NCI-H1694 treated with DMSO at 0.1 percent for 48 hours (cell line): ENCODE measurements at regions not wholly inside any gene's neighbourhood (a gene's known extent, or its start where the extent isn't known, plus 50 kb on each side); places are given as distances from the start of the nearest gene placed in this dataset.
"Not testable (repeated sequence)": the region's sequence is repeated elsewhere in the genome, so short reads cannot be mapped to it uniquely, and the experiment has no call there.

Source experiments
- DNase-seq: peaks from one replicate; lab custom pipeline; 2025; lab: John Stamatoyannopoulos, UW

GRCh38 chr1:185681034-185681633 lies 53.1 kb upstream of the HMCN1 start:
- DNase-seq = peak; percentile 46

DNA sequence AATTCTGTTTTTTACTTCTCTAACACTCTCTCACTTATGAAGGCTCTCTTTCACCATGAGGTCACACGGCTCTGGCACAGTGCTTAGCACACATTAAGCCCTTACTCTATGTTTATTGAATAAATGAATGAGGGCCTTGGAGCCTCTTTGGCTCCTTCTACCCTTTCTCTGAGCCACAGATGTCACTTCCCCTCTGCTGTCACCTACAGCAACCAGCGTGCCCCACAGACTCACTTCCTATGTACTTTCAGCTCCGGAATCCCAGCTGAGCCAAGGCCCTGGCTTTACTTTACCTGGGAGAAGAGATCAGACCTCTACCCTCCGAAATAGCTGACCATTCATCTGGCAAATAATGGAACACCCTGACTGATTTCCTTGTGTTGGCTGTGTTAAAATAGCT lies 53.7 kb upstream of the HMCN1 start:
- DNase-seq = no peak

DNA sequence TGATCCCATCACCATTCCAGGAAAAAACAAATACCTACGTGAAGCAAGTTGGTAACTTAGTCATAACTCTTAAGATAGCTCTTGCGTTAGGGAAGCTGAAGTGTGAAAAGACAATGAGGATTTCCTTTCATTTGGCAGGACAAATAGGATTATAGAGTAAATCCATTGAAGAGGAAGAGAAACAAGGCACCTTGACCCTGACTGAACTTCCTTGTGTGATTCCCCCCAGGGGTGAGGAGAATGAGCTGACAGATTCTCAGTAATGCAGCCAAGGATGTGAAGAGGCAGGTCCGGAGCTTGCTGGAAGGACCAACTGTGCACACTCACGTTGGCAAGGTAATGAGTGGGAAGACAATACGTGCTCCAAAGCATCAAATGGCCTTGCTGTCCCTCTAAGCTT lies 55.0 kb upstream of the HMCN1 start:
- DNase-seq = no peak

- no peak for DNase-seq
Measured at GRCh38 chr1:185676969-185677368, 57.2 kb upstream of the HMCN1 start.

GRCh38 chr1:185674201-185674600 lies 60.0 kb upstream of the HMCN1 start:
- DNase-seq = no peak

DNA sequence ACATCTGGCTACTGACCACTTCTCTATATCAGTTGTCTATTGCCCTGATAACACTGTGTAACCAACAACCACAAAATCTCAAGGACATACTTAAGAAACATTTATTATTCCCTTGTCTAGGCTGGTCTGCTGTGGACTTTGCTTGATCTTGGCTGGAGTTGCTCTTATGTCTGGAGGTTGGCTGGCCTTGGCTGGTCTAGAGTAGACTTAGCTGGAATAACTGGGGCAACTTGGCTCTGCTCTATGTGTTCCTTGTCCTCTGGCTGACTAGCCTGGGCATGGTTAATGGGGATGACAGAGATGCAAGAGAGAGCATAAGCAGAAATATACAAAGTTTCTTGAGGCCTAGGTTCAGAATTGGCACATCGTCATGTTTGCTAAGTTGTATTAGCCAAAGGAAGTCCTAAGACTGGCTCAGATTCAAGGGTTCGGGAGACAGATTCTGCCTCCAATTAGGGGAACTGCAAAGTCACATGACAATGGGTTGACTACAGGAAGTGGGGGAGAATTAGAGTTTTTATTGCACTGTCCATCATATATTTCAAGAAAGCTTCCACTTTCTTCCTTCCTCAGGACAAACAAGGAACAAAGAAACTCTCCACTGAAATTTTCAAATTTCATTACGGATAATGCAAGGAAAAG lies 61.4 kb upstream of the HMCN1 start:
- no peak for DNase-seq

DNA sequence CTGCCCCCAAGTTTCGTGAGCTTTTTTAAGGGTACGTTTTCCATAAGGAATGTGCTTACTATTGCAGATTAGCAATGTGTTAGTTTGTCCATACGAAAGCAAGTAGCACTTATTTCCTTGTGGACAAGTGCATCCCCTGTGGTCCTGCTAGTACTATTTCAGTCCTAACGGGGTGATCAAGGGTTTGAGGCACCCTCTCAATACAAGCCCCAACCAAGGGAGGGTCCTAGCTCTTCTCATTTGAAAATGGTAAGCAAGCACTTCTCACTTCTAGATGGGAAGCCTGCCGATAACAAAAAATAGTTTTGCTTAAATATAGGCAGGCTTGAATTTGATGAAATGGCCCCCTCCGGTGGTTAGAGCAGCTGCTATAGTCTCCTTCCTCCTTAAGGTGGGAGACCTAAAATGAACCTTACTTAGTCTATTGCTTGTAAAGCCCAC lies 64.0 kb upstream of the HMCN1 start:
- peak; percentile 28 for DNase-seq

DNA sequence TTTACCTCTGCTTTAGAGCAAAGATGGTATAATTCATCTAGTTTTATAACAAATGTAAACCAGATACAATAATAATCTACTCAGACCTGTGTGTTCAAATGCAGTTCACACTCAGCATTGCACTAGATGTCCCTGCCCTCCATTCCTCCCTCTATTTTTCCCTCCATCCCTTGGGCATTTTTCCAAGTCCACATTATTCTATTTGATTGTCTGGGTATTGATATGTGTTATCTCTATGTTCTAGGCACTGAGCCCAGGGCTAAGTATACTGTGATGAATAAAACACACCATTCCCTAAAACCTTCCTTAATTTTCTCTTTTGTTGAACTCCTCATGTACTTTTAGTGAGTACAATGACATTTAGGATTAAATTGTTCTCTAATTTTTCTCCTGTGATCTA lies 66.2 kb upstream of the HMCN1 start:
- DNase-seq = no peak

GRCh38 chr1:185666582-185666981 lies 67.6 kb upstream of the HMCN1 start:
- no peak for DNase-seq

- no peak for DNase-seq
Measured at GRCh38 chr1:185663771-185664296, 70.4 kb upstream of the HMCN1 start.

GRCh38 chr1:185663332-185663731 lies 70.9 kb upstream of the HMCN1 start:
- DNase-seq = no peak

DNA sequence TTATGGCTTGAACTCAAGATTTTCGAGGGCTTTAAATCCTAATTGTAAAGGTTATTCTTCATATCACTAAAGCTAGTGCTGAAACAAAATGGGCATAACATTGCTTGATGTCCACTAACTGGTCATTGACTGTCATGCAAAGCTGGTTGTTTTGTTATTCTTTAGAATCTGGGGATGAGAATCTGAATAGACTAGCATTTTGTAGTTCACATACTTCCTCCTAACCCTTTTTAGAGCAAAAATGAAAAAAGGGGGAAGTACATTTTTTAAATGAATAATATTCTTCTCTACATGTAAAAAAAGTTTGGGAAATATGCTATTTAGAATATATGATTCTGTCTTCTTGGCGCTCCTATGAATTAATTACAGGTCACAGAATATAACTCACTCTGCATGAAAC lies 72.2 kb upstream of the HMCN1 start:
- DNase-seq = no peak

- DNase-seq = no peak
Measured at GRCh38 chr1:185656663-185657062, 77.5 kb upstream of the HMCN1 start.

DNA sequence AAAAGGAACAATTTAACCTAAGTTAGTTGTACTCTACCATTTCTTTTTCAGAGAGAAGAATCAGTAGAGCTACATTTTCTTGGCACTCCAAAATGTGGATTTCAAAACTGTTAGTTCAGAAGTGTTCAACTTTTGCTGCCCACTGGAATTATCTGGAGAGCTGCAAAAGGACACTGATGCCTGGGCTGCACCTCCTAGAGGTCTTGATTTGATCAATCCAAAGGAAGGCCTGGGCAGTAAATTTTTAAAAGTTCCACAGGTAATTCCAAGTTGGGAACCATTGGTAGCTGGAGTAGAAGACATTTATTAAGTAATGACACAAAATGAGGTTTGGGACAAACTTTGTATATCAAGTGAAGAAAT lies 79.3 kb upstream of the HMCN1 start:
- DNase-seq = no peak

GRCh38 chr1:185654199-185654951 lies 79.8 kb upstream of the HMCN1 start:
- no peak for DNase-seq

DNA sequence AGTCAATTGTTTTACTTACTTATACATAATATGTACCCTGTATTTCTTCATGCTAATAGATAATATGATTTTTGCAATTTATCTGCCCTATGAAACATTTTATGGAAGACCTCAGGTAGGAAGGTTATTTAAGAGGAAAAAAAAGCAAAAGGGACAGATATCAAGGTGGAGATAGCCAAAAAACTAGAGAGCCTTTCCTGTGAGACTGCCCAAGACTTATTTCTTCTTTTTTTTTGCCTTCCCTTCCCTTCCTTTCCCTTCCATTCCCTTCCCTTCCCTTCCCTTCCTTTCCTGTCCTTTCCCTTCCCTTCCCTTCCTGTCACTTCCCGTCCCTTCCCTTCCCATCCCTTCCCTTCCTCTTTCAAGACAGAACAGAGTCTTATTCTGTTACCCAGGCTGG lies 80.6 kb upstream of the HMCN1 start:
- DNase-seq = no peak

DNA sequence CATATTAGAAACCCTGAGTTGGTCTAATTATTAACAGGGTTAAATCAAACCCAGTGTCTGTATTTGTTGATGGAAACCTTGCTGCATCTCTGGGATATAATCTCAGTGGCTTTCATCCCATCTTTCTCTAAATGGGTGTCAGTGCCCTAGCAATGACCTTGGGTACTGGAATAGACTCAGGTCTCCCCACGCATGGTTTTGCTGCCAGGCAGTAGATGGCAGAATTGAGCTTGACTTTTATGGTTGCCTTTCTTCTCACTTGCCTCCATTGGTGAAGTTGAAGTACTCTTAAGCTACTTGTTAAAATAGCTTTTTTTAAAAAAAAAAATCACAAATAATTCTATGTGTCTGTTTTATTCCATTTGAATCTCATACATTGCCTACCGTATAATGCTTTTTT lies 81.8 kb upstream of the HMCN1 start:
- no peak for DNase-seq

GRCh38 chr1:185650602-185651230 lies 83.5 kb upstream of the HMCN1 start:
- no peak for DNase-seq

GRCh38 chr1:185648858-185649589 lies 85.2 kb upstream of the HMCN1 start:
- DNase-seq = no peak

- DNase-seq = not testable (repeated sequence)
Measured at GRCh38 chr1:185647597-185648267, 86.5 kb upstream of the HMCN1 start.

DNA sequence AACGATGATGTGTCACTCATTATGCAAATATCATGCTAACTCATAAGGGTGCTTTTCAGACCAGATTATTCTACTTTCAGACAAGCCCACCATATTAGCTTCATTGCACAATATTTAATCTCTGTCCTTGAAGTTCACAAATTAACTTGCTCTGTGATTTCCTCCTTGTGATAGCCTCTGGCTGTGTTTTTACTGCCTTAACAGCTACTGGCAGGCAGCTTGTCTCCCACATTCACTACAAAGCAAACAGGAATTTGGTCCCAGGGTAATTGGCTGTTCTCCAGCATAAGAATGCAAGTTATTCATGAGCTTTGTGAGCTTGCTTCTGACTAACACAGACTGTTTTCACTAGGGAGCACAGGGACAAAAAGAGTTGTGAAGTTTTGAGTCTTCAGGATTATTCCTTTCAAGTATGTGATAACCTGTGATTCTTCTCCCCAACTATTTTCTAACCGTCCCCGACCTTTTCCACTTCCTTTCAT lies 87.9 kb upstream of the HMCN1 start:
- peak; percentile 38 for DNase-seq
